NCI-H2227 (cell line): ENCODE measurements at regions not wholly inside any gene's neighbourhood (a gene's known extent, or its start where the extent isn't known, plus 50 kb on each side); places are given as distances from the start of the nearest gene placed in this dataset.

Experiments used
- DNase-seq: peaks from one replicate; lab custom pipeline; 2025; ENCODE audit not compliant: unreplicated experiment; lab: John Stamatoyannopoulos, UW

- no peak for DNase-seq
Observed at GRCh38 chr1:218024211-218024720, 260.8 kb upstream of the RRP15 start.

DNA sequence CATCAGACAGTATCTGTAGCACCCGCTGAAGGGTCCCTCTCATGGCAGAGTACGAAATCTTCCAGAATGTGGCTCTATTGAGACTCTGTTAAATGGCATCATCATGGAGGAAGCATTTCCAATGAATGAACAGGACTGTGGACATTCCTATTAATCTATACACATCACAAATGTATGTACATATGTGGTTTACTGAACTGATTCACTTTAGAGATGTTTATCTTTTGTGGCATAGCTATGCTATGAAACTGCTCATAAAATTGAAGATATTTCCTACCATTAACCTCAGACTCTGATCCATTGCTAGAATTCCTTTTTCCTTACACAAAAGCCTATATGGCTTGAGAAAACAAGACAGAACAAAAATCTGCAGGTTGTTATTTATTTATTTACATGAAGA is 259.6 kb upstream of the RRP15 start:
- no peak for DNase-seq

DNA sequence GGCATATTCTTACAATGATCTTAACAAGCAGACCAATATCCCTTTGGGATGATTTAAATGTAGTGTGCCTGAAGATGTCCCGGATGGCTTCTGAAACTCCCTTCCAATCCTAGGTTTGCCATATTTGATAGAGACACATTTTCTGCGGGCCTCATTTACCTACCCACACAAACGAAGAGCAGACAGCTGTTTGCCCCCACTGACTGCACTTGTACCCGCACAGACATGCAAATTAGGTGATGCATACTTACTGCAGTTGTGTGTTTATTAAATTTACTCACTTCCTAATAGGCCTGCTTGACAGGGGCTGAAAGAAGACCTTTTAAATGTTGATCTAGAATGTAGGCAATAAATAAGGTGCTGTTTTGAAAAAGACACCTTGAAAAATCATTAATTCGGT is 257.9 kb upstream of the RRP15 start:
- DNase-seq = no peak

DNA sequence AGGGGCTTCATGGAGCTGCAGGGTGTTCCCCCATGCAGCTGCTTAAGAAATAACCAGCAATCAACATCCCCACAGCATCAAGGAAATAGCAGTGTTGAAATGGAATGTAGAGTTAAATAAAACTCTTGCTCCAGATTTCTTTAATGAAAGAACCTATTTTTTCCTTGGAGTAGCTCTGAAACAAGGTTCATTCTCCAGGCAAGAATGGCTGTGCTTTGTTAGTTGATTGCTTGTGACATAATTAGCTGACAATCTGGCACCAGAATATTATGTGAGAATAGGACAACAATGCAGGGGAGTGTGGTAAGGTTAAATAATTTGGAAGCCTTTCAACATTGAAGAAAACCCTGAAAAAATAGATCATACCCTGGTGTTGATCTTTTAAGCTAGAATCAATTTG is 254.2 kb upstream of the RRP15 start:
- no peak for DNase-seq

GRCh38 chr1:218031901-218032300 is 253.2 kb upstream of the RRP15 start:
- DNase-seq = peak; percentile 4

DNA sequence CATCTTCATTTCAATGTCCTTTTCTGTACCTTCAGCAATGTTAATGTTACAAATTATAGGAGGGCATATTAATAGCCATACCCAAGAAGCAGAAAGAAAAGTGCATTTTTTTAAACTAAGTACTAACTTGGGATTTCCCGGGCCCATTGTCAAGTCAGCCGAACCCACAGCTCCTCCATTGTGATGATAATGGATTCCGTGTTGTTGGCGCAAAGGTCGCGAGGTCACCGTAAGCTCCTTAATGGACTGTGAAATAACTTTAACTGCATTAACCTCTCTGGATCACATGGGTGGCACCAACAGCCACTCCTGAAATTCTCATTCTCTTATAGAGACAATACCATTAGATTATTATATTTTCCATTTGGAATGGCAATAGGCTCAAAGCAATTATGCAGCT is 250.6 kb upstream of the RRP15 start:
- DNase-seq = no peak

GRCh38 chr1:218048828-218049420 is 236.2 kb upstream of the RRP15 start:
- no peak for DNase-seq

- no peak for DNase-seq
Observed at GRCh38 chr1:218049641-218050040, 235.5 kb upstream of the RRP15 start.

GRCh38 chr1:218058730-218059129 is 226.4 kb upstream of the RRP15 start:
- no peak for DNase-seq

GRCh38 chr1:218064426-218064825 is 220.7 kb upstream of the RRP15 start:
- DNase-seq = no peak

DNA sequence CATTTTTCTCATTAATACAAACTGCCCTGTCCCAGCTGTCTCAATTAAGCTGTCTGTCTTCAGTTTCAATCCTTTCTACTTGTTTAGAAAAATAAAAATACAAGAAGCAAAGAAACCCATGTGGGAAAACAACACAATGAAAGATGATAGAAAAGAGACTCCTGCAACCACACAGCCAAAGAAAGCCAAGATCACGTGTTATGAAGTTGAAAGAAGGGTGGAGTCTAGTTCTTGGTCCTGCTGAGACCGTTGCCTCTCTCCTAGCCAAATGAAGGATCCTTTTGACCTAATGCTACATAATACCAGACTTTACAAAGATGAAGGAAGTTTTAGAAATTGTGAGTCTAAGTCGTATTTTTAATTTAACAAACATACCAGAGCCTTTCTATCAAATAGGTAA is 218.8 kb upstream of the RRP15 start:
- DNase-seq = no peak

- no peak for DNase-seq
Observed at GRCh38 chr1:218068241-218068640, 216.9 kb upstream of the RRP15 start.

DNA sequence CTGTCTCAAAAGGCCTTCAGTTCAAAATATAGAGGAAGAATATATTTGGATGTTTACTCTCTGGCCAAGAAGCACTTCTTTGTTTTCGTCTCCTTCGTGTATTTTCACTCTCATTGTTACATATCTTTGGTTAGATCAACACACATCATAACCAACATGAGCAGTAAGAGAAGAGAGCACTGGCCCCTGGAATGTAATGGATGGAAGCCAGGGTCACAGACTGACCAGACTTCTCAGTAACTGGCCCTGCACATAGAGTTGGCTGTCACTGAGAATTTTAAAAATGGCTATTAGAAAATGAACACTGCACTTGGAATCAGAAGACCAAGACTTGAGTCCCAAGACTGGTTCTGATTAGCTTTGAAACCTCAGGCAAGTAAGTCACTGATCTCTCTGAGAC is 215.9 kb upstream of the RRP15 start:
- no peak for DNase-seq

DNA sequence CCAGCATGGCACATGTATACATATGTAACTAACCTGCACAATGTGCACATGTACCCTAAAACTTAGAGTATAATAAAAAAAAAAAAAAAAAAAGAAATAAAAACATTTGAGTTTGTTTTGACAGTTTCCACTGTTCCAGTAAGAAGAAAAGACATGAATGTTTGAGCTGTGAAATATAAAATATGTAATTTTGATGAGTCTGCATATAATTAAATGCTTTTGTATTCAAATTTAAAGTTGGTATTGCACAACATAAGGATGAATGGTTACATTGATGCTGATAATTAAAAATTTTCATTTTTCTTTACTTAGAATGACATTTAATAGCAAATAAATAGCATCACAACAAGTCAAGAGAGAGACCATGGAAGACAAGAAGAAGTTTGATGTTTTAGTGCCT is 212.0 kb upstream of the RRP15 start:
- DNase-seq = no peak

DNA sequence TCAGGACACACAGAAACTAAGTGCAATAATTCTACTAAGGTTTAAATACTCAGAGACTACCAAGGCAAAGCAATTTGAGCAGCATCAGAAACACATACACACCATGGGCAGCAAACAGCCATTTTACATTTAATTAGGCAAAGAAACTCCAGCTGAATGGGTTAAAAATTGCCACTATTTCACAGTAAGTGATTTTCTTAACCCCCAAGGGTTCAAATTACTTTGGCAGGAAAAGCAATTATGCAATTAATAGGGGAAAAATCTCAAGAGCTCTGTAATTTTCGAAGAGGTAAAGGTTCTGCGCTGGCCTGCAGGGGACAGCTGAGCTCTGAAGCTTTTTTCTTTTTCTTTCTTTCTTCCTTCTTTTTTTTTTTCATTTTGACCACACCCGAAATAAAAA is 206.2 kb upstream of the RRP15 start:
- DNase-seq = no peak

GRCh38 chr1:218079347-218079746 is 205.7 kb upstream of the RRP15 start:
- DNase-seq = peak; percentile 85

DNA sequence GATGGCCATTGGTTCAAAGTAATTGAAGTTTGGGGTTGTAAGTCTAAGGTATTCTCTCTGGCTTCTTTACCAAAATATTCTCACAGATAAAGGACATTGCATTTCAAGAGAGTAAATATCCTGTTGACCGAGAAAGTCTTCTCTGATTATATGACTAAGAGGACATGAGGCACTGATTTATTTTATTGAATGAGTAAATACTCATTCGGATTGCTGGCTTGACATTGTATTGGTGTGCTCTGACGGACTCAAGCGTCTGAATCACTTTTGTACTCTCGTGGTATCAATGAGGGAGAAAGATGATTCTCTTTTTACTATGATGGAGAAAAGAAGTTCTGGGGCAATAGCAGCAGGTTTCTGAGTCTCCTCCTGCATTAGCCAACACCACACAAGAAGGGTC is 205.3 kb upstream of the RRP15 start:
- peak; percentile 20 for DNase-seq

GRCh38 chr1:218080863-218081262 is 204.2 kb upstream of the RRP15 start:
- peak; percentile 11 for DNase-seq

DNA sequence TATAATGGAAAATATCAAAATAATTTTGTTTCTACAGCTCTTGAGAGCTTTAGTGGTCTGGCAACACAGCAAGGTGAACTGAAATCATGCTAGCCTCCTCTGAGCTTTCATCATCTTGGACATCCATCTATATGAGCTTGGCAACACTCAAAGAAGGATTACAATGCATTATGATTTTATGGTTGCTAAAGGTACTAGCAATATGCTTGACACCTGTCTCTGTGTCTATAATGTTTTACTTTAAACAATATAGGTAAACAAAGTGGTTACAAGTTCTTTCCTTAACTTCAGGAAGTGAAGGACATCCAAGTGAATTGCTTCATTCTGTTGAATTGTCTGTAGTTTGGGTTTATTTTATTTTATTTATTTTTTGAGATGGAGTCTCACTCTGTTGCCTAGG is 203.7 kb upstream of the RRP15 start:
- no peak for DNase-seq

DNA sequence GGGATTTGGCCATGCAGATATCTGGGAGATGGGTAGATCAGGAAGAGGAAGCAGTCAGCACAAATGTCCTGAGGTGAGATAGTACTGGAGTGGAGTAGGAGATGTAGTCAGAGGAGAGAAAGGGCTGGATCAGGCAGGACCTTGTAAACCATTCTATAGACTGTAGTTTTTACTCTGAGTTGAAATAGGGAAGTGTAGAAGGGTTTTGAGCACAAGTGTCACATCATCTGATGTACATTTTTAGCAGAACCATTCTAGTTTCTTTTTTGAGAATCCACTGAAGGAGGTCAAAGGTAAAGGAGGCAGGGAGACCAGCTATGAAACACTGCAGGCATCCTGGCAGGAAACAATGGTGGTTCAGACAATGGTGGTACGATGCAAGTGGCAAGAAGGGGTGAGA is 194.6 kb upstream of the RRP15 start:
- no peak for DNase-seq

- no peak for DNase-seq
Observed at GRCh38 chr1:218101409-218101808, 183.7 kb upstream of the RRP15 start.

DNA sequence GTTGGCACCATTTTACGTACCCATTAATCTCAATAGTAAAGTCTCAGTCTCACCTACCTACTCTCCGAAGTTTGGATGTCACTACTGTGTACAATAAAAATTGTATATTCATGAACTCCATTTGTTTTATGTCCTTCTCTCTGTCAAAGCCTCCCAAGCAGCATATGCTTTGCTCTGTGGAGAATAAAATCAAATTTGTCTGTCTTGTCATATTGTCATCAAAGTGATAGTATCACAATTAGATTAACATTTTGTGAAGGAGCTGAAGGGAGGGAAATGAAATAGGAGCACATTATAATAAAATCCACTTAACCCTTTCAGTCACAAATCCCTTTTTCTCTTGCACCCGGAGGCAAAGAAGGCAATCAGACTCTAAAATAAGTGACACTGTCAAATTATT is 177.1 kb upstream of the RRP15 start:
- no peak for DNase-seq

- no peak for DNase-seq
Observed at GRCh38 chr1:218112862-218113261, 172.2 kb upstream of the RRP15 start.

DNA sequence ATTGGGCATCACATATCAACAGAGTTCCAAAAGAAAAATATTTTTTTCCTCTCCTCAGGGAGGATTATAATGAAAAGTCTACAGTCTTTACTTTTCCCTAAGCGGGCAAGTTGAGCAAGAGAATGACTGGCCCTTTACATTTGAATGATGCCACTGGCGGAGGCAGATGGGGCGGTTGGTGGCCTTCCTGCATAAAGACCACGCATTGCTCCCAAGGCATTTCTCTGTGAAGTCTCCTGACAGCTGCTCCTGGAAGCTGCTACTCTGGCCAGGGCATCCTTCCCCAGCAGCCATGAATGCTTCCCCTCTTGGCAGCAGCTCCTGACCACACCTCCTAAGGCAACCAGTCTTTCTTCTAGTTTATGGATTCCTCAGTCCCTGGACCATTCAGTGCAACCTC is 161.1 kb upstream of the RRP15 start:
- no peak for DNase-seq
